NCI-H1105 (cell line): ENCODE measurements at regions not wholly inside any gene's neighbourhood (a gene's known extent, or its start where the extent isn't known, plus 50 kb on each side); places are given as distances from the start of the nearest gene placed in this dataset.

Experiments used
- DNase-seq: peaks from one replicate; lab custom pipeline; 2025; lab: John Stamatoyannopoulos, UW

DNA sequence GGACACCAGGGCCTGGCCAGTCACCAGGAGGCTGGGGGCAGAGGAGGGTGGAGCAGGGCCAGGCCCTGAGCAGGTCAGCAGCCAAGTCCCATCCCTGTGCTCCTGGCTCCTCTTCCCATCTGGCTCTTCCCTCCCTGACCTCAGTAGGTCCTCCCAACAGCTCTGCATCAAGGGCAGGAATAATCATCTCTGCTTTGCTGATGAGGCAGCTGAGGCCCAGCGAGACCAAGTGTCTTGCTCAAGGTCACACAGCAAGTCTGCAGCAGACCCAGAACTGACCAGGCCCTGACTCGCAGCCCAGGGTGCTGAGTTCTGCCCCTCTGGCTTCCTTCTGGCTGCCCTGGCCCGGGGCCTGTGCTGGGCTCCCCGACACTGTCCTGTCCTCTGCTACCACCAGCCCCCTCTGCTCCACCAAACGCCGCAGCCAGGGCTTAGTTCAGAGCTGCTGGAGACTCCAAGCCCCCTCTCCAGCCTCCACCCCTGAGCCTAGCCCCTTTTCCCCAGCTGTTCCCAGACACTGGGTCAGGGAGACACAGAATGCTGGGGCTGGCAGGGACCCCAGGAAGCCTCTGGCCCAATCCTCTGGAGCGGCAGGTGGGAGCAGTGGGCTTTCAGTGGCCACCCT is 224.9 kb downstream of the PTPRU start:
- no peak for DNase-seq

DNA sequence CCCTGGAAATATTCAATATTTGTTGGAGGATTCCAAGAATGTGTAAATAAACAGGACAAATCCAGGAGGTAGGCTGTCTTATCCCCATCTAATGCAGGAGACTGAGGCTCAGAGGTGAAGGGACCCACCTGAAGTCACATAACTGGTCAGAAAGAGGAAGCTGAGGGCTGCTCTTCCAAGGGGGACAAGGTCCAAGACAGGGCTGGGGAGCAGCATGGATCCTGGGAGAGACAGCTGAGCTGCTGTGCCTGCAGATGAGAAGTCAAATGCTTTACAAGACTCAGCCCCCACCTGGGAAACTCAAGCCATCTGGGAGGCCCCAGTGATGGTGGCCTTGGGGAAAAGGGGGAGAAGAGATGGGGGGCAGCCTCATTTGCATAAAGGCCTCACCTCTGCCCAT is 224.4 kb downstream of the PTPRU start:
- no peak for DNase-seq

DNA sequence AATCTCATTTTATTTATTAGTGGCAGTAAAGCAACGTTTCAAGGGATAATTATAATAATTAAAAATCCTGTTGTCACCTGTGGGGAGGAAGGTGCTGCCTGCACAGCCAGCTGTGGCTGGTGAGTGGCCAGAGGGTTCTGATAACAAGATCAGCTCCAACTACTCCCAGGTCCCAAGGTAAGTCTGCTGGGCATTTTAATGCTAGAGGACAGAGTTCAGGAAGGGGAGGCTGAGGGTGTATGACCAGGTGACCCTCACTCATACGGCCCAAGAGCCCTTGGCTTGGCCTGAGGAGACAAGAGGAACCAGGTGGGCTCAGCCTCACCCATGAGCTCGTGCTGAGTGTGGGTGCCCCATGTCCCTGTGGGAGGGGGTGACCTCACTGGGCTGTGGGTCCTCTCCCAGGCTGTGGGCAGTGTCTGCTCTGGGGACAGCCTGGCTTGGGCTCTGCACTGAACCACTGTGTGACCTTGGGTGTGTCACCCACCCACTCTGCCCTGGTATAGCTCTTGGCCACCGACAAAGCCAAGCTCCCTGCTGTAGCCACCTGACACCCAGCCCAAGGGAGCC is 223.8 kb downstream of the PTPRU start:
- DNase-seq: no peak

- DNase-seq: no peak
These were observed 223.3 kb downstream of the PTPRU start for GRCh38 chr1:29459620-29459945.

- no peak for DNase-seq
These were observed 222.7 kb downstream of the PTPRU start for GRCh38 chr1:29458737-29459619.

GRCh38 chr1:29457496-29458368 is 221.4 kb downstream of the PTPRU start:
- no peak for DNase-seq

DNA sequence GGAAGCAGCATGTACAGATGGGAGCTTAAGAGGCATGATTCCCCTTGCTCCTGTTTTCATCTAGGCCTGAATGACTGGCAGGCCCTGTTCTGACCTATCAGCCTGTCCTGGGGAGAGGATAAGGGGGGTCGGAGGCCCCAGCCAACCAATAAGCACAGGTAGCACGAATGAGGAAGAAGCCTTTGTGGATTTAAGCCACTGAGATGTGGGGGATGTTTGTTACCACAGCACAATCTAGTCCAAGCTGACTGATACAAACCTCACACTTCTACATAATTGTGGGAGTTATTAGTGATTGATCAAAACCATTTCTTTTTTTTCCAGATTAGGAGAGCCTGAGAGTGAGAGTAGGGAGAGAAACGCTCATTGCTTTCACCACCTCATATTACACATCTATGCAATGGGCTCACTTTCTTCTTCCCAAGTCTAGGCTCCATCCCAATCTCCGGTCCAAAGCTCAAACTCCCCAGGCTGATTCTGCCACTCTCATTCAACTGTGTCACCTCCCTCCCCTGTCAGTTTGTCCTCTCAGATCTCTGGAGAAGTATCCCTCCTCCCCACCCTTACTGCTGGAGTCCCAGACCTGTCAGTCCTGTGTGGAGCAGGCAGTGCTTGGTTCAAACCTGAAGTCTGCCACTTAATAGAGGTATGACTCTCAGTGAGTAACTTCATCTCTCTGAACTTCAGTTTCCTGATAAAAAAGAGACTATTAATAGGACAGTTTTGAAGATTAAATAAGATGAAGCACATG is 220.5 kb downstream of the PTPRU start:
- no peak for DNase-seq

- DNase-seq: no peak
These were observed 219.5 kb downstream of the PTPRU start for GRCh38 chr1:29455781-29456180.

GRCh38 chr1:29454616-29455380 is 218.5 kb downstream of the PTPRU start:
- no peak for DNase-seq

DNA sequence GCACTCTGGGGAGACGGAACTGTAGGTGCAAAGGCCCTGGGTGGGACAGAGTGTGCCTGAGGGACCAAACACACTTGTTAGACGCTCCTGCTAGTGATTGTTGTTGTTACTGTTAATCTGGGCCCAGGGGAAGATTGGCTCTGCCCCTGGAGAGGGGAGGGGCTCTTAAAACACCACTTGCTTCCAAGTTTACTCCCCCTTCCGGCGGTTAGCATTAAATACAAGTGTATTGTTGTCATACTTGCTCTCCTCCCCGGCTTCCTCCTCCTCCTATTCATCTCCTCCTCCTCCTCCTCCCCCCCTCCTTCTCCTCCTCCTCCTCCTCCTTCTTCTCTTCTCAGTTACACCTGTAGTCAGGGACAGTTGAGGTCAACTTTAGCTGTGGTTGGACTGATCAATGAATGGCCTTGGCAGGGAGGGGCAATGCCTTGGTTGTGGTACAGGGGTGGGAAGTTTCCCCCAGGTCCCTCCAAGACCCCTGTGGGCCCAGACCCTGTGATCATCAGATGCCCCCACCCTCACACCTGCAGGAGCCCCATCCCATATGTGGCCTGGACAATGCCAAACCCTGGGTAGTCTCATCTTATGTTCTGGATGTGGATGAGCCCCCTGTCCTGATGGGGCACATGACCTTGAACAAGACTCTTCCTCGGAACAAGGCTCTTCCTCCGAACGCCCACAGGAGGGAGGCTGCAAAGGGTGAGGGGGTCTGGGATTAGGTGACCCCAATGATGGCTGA is 217.3 kb downstream of the PTPRU start:
- no peak for DNase-seq

GRCh38 chr1:29452463-29453230 is 216.3 kb downstream of the PTPRU start:
- no peak for DNase-seq

DNA sequence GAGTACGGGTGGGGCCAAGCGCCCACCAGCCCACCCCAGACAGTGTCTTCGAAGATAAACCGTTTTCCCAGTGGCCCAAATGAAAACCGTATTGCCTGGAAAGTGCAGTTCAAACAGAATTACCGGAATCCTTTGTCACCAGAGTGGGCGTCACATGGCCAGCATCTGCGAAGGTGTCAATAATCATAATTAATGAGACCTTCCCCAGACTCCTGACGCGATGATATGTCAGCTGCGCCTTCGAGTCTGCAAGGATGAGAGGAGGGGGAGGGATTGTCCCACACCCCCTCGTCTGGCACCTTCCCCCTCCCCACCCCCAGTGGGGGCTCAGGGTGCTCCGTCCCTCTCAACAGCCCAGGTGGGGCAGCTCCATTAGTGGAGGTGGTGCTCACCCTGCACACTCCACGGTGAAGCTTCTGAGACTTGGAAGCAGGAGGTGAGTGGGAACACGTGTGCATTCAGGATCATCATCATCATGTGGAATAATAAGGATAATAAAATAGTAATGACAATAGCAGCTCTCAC is 215.1 kb downstream of the PTPRU start:
- no peak for DNase-seq

GRCh38 chr1:29450591-29450990 is 214.3 kb downstream of the PTPRU start:
- DNase-seq: no peak

- no peak for DNase-seq
These were observed 212.3 kb downstream of the PTPRU start for GRCh38 chr1:29448456-29449235.

DNA sequence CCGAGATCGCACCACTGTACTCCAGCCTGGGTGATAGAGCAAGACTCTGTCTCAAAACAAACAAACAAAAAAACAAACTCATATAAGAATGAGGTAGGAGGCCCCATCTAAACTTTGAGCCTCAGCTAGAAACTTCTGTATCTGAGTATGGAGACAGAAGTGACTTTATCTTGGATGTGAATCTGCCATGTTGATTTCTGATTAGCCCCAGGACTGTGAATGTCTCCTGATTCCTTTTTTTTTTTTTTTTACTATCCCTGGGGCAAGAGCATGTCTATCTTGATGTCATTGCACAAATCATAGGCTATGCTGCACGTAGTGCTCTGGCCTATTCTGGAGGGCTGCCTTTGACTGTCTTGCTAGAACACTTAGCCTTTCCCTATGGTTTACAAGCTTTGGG is 211.0 kb downstream of the PTPRU start:
- no peak for DNase-seq

GRCh38 chr1:29444782-29445729 is 208.7 kb downstream of the PTPRU start:
- no peak for DNase-seq

DNA sequence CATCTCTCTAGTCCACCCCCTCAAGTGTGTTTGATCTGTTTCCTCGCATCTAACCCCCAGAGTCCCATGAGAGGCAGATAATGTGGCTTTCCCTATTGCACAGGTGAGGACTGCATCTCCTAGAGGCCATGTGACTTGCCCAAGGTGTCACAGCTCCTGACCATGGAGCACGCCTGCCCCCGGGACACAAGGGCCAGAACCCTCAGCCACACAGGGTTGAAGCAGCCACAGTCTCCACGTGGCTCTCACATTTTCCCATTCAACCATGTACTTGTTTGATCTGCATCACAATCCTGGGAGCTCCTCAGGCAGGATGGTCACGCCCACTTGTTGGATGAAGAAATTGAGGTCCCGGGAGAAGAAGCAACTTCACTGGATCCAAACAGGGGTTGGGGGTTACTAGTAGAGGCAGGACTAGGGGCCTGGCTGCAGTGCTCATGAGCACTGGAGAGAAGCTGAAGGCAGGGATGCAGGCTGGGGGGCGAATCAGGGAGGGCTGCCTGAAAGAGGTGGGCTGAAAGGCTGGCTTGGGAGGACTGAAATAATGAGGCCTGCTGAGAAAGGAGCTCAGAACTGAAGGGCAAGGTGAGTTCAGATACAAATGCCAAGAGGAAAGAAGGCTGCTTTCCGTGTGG is 207.9 kb downstream of the PTPRU start:
- DNase-seq: no peak
